ENCODE measurements at regions not wholly inside any gene's neighbourhood (a gene's known extent, or its start where the extent isn't known, plus 50 kb on each side); places are given as distances from the start of the nearest gene placed in this dataset.

DNA sequence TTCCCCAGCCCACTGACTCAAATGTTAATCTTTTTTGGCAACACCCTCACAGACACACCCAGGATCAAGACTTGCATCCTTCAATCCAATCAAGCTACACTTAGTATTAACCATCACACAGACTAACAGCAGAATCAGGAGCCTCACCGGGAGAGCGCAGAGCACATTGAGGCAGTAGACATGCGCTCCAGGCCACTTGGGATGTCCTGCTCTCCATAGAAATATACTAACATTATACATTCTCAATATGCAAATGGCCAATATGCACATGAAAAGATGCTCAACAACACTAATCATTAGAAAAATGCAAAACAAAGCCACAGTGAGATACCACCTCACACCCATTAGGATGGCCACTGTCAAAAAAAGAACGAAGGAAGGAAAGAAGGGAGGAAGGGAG lies 135.0 kb upstream of the KCNE2 start:
- no peak for TF ChIP-seq CTCF (IDR thresholded peaks at IDR 0.05)
- TF ChIP-seq EZH2 (IDR thresholded peaks at IDR 0.05; ENCODE audit: borderline replicate concordance, insufficient read depth, low read depth, low read length, poor library complexity, severe bottlenecking): no peak

Measured in B cell (primary cell).